AG04449 (cell line): ENCODE measurements at regions not wholly inside any gene's neighbourhood (a gene's known extent, or its start where the extent isn't known, plus 50 kb on each side); places are given as distances from the start of the nearest gene placed in this dataset.

Experiments used
- CTCF ChIA-PET: fragments of 350-600 bp; formaldehyde crosslinking; extraction: SDS; loops from one replicate; lab custom pipeline; 2021; ENCODE audit warnings: antibody characterized with exemption; lab: Yijun Ruan, JAX
- POLR2A ChIA-PET: fragments of 400-600, 350-600 bp; formaldehyde crosslinking; extraction: SDS; loops from one replicate; lab custom pipeline; 2020; ENCODE audit warnings: antibody characterized with exemption, inconsistent platforms; lab: Yijun Ruan, JAX
- DNase-seq: peaks from one replicate; pipeline ENCODE4 v3.0.0-alpha.2; 2010; ENCODE audit warnings: low read depth, low spot score
- H3K4me3 ChIP-seq: 2 replicates; pipeline ENCODE4 v1.5.1; 2011; ENCODE audit warnings: low read depth, mild to moderate bottlenecking, control low read depth, low read length
- CTCF ChIP-seq: IDR thresholded peaks from one replicate; pipeline ENCODE4 v1.5.1; 2011; ENCODE audit warnings: mild to moderate bottlenecking, moderate library complexity, low read length, control low read depth, inconsistent platforms; ENCODE audit not compliant: insufficient read depth; ENCODE audit errors: missing control alignments

GRCh38 chr1:96519851-96520578 is 201.6 kb upstream of the PTBP2 start:
- no peak overlapping the region for H3K4me3 ChIP-seq
- ChIA-PET POLR2A (no interaction called here), CTCF (no interaction called here)
- DNase-seq: no peak
- no peak for TF ChIP-seq CTCF

GRCh38 chr1:96520579-96520947 is 201.0 kb upstream of the PTBP2 start:
- POLR2A ChIA-PET: no interaction called here
- no peak for DNase-seq

DNA sequence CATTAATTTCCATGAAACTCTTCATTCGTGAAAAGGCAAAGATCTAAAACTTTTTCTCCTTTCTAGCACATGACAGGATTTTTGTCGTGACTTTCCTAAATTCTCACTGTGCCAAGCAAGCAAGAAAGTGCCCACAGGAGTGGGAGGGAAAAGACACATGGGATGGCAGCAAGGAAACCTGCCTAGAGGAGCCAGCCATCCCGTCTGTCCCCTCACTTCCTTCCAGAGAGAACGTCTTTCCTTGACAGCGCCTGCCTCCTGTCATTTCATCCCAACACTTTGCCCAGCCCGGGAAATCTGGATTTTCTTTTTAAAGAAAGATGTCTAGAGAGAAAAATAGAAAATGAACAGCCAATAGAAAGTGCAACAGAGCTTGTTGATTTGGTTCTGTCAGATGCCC is 200.6 kb upstream of the PTBP2 start:
- ChIA-PET CTCF (no interaction called here), POLR2A (no interaction called here)
- H3K4me3 ChIP-seq: no peak overlapping the region
- no peak for DNase-seq
- no peak for TF ChIP-seq CTCF

More at GRCh38 chr1:96520579-96520947, 201.0 kb upstream of the PTBP2 start:
- CTCF ChIA-PET: no interaction called here
- TF ChIP-seq CTCF: no peak
- H3K4me3 ChIP-seq: no peak overlapping the region

- DNase-seq: no peak
- CTCF ChIA-PET: no interaction called here
- POLR2A ChIA-PET: no interaction called here
- no peak overlapping the region for H3K4me3 ChIP-seq
- TF ChIP-seq CTCF: no peak
These were observed 199.4 kb upstream of the PTBP2 start for GRCh38 chr1:96521994-96522760.

- ChIA-PET POLR2A (no interaction called here), CTCF (no interaction called here)
- no peak overlapping the region for H3K4me3 ChIP-seq
- no peak for TF ChIP-seq CTCF
- DNase-seq: no peak
These were observed 198.7 kb upstream of the PTBP2 start for GRCh38 chr1:96522927-96523326.

GRCh38 chr1:96524100-96524499 is 197.5 kb upstream of the PTBP2 start:
- no peak for DNase-seq
- TF ChIP-seq CTCF: no peak
- CTCF ChIA-PET: no interaction called here
- no peak overlapping the region for H3K4me3 ChIP-seq
- POLR2A ChIA-PET: no interaction called here
